Activated CD4-positive, alpha-beta T cell treated with anti-CD3 and anti-CD28 coated beads, Interleukin-2, amount 50 U/mL, for 16 hours (primary cell): ENCODE measurements at regions not wholly inside any gene's neighbourhood (a gene's known extent, or its start where the extent isn't known, plus 50 kb on each side); places are given as distances from the start of the nearest gene placed in this dataset.
"Not testable (repeated sequence)": the region's sequence is repeated elsewhere in the genome, so short reads cannot be mapped to it uniquely, and the experiment has no call there.

Experiments
- DNase-seq: peaks from one replicate; pipeline ENCODE4 v3.0.0-alpha.2; 2020

- not testable (repeated sequence) for DNase-seq
Measured at GRCh38 chr17:71617767-71618166, 503.1 kb upstream of the SOX9 start.

GRCh38 chr17:71625330-71625729 is 495.5 kb upstream of the SOX9 start:
- no peak for DNase-seq

GRCh38 chr17:71628306-71628705 is 492.5 kb upstream of the SOX9 start:
- DNase-seq = no peak

DNA sequence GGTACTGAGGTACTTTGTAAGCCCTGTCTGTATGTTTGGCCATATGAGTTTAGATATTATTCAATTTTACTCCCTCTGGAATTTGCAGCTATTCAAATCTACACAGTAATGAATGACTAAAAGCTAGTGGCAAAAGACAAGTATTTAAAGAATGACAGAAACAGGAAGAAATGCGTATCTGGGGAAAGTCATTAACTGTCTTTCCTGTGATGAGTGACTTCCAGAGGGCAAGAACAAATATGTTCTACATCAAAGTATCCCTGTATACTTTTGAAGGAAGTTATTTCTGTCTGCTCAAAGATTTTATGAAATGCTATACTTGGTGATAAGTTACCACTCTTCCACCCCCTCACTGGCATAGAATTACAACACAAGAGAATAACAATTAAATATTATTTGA is 489.3 kb upstream of the SOX9 start:
- DNase-seq = no peak

- no peak for DNase-seq
Measured at GRCh38 chr17:71632328-71632727, 488.5 kb upstream of the SOX9 start.

GRCh38 chr17:71633391-71633849 is 487.4 kb upstream of the SOX9 start:
- no peak for DNase-seq

GRCh38 chr17:71634376-71634775 is 486.4 kb upstream of the SOX9 start:
- DNase-seq = no peak

DNA sequence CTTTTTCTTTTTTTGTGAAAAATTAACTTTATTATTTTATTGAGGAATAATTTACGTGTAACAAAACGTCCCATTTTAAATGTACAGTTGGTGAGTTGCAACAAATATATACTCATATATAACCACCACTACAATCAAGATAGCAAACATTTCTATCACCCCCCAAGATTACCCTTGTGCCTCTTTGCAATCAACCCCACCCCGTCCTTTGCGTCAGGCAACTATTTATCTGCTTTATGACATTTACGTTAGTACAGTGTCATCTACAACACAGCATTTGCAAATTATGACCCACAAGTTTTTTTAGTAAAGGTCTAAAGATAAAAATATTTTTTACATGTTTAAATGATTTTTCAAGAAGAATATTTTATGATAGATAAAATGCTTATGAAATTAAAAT is 485.6 kb upstream of the SOX9 start:
- no peak for DNase-seq

DNA sequence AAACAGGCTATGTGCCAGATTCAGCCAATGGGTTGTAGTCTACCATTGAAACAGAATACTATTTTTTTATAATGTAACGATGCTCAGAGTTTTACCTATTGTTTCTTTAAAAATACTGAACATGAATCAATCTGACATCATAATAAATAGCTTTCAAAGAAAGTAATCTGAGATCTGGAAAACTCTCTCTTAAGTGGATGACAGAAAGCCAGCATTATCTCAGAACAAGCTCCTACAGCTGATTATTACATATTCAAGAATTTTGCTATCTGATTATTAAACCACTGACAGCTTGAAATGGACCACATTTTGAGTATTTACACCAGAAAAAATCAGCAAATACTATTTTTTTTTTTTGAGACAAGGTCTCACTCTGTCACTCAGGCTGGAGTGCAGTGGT is 484.2 kb upstream of the SOX9 start:
- no peak for DNase-seq

DNA sequence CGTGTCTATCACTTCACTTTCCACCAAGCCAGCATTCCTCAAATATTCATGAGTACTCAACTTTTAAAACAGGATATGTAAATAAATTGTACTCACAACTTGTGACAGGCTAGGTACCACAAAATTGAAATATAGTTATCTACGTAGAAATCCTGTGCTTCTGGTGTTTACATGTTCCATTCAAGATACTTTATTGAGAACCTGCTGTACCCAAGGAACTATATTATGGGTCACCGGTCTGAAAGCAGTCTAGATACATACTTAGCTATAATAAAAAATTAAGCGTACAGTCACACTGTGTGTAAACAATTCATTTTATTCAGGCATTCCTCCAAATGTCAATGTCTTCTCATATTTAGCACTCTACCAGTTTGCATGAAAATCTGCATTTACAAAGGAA is 482.2 kb upstream of the SOX9 start:
- DNase-seq = no peak

DNA sequence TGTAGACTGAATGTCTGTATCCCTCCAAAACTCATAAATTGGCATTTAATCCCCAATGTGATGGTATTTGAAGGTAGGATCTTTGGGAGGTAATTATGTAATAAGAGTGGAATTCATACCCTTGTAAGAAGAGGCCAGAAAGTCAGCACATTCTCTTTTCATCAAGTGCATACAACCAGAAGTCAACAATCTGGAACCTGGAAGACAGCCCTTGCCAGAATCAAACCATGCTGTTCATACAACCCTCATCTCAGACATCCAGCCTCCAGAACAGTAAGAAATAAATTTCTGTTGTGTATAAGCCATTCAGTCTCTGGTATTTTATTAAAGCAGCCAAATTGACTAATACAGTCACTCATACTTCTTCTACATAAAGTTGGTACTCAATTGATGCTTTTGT is 481.0 kb upstream of the SOX9 start:
- DNase-seq = no peak

- DNase-seq = not testable (repeated sequence)
Measured at GRCh38 chr17:71646890-71647289, 473.9 kb upstream of the SOX9 start.

GRCh38 chr17:71648342-71648741 is 472.5 kb upstream of the SOX9 start:
- not testable (repeated sequence) for DNase-seq

DNA sequence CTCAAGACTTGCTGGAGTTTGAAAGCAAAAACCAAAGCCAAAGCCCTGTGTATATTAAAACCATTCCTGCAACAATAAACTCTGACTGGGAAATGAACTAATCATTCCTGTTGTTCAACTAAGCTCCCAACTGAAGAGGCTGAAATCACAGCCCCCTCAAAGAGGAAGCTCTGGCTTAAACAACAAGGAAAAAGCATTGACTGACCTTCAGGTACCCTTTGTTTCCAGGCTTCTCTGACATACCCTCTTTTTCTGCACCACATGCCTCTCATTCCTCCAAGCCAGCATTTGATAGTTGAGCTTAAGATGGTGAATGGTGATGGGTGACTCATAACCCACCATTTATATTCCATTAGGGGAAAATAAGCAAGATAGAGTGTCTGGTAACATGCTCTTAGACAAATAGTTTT is 470.9 kb upstream of the SOX9 start:
- no peak for DNase-seq

GRCh38 chr17:71655542-71655941 is 465.3 kb upstream of the SOX9 start:
- DNase-seq = no peak

DNA sequence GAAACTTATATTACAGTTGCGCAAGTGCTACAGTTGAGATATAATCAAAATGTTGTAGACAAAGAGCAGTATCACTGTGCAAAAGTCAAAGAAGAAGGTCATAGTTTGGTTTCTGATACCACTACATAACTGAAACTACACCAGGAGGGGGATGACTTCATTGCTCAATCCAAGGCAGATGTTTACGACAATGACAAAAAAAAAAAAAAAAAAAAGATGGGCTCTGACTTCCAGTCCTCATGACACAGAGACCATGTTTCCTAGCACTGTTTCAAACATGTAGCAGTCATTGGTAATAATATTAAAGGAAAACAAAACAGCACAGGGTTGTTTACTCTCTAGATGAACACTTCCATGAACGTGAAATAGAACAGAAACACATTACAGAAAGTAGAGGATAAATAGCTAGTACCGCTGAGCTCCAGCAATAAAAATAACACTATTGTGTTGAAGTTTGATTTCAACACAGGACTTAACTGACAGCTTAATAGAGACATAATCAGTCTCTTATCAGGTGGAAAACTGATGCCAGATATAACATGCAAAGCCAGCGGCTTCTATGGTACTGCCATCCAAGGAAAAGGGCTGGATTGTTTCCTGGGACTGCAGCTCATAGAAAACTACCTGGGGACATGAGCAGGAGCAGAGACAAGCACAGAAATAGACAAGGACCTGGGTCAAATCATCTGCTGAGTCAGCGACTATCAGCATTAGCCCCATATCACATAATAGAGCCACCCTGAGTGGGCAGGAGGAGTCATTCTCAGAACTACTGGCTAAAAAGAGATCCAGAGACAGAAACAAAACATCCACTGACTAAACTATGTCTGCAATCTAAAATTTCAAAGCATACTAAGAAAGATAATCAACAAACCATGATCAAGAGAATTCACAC is 463.6 kb upstream of the SOX9 start:
- DNase-seq = no peak

DNA sequence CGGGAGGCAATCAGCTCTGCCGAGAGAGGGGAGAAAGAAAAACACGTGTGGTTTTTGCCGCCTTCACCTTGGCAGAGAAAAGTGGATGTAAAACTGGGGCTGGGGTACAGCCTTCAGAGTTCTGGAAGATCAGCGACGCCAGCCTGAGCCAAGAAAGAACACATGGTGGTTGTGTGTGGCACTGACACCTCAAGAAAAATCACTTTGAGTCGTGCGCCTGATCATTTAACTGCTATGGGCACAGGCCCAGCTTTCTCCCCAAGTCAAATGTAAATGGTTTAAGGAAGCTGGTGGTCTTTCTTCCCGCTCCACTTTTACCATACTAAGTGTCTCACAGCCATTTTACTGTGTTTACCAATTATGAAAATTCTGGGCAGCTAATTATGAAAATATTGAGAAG is 461.8 kb upstream of the SOX9 start:
- no peak for DNase-seq

DNA sequence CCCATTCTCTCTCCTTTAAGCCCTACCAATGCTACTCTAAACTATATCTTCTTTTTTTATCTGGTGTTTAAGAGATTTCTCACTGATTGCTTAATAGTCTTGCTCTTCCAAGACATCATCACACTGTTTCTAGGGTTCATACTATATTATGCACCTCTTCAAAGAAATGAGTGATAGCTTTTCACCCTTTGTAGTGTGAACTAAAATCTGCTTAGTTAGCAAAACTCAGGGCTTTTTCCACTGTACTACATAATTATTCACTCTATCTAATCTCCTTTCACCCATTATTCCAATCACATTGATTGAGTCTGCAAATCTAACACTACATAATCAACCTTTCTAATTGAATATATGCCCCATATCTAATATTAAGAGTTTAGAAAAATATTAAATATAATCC is 456.0 kb upstream of the SOX9 start:
- no peak for DNase-seq

DNA sequence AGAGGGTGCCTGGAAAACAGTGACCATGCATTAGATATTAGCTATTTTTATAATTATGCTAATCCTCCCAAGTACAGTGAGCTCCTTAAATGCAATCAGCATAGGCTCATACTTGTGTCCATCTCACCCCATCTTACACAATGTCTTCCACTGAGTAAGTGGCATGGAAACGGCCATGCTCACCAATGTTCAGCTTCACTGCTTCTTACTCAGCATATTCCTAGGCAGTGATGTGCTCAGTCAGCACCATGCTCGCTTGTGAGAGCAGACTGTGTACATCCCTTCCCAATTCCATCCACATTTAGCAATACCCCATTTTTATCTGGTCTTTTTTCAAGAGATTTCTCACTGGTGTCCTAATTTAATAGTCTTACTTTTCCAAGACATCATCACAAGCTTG is 454.8 kb upstream of the SOX9 start:
- DNase-seq = no peak

- DNase-seq = no peak
Measured at GRCh38 chr17:71667661-71668060, 453.2 kb upstream of the SOX9 start.

DNA sequence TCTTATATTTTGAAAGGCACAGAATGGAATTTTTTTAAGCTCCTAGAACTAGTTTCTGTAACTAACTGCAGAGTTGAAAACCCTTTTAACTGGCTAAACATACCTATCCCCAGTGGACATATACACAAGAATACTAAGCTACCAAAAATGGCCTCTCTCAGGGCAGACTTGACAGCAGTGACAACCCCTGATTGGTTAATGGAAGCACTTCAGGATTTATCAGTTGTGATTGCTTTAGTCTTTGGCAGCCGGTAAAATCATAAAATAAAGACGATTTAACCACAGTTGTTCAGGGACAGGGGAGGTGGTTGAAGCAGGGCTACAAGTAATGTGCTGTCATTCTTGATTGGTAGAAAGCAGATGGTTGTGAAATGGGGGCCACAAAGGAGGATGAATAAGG is 452.0 kb upstream of the SOX9 start:
- no peak for DNase-seq

- DNase-seq = no peak
Measured at GRCh38 chr17:71677439-71677838, 443.4 kb upstream of the SOX9 start.

- no peak for DNase-seq
Measured at GRCh38 chr17:71679832-71680231, 441.0 kb upstream of the SOX9 start.

DNA sequence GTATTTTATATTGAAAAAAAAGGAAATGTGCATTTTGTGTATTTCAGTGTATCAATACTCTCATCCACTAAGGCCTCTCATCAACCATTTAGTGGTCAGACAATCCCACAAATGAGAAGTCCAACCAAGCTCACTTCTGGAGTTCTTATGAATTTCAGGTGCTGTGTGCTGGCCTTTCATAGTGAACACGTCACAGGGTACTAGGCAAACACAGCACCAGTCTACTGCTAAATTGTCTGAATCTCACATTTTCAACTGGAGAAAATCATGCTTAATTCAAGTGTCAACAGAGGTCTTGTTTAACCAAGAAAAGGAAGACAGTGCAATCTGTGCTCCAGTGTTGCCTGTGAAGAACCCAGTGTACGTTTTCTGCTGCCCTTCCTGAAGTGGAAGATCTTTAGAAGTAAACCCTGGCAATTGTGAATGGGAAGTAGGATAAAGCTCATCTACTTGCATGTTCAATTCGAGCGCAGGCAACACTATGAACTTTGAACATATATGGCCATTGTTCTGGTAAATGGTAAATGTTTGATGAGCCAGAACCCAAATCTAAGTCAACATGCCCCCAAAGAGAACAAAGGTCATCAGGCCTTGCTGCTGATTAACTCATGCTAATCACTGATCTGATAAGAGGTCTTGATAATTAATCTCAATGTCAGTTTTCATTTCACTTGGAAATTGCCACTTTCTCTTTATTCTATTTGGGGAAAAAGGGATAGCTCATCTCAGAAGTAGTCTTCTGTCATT is 439.2 kb upstream of the SOX9 start:
- DNase-seq = no peak
